ENCODE measurements at regions not wholly inside any gene's neighbourhood (a gene's known extent, or its start where the extent isn't known, plus 50 kb on each side); places are given as distances from the start of the nearest gene placed in this dataset.

DNA sequence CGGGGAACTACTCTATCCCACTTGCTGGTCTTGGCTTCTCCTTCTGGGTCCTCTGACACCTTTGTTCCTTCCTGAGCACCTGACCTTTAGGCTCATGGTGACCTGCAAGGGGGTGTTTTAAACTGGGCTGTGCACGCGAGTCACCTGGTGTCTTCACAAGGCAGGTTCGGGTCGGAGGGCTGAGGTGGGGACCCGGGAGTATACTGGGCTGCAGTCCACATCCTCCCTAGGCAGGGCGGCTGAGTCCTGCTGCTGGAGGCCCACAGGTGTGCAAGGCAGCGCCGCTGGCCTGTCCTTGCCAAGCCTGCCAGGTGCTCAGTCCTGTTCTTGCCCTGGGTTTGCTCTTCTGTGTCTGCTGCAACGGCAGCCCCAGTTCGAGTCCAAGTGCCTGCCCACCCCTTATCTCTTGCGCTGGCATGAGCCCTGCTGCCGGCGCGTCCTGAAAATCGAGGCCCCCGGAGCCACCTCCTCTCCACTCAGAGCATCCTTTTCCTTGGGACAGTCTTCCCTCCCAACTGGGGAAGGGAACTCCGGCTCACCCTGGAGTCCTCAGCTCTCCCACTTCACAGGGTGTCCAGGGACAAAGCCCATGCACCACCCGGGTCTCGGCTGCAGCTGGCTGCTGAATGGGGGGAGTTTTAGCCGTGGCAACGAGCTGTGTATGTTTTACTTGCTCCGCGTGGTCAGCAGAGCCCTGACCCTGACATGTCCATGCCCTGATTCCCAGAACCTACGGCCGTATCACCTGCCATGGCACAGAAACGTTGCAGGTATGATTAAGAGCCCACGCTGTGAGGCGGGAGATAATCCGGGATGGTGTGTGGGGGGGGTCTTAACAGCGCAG lies 193.5 kb downstream of the TEX29 start:
- TF ChIP-seq, protein P1, sequence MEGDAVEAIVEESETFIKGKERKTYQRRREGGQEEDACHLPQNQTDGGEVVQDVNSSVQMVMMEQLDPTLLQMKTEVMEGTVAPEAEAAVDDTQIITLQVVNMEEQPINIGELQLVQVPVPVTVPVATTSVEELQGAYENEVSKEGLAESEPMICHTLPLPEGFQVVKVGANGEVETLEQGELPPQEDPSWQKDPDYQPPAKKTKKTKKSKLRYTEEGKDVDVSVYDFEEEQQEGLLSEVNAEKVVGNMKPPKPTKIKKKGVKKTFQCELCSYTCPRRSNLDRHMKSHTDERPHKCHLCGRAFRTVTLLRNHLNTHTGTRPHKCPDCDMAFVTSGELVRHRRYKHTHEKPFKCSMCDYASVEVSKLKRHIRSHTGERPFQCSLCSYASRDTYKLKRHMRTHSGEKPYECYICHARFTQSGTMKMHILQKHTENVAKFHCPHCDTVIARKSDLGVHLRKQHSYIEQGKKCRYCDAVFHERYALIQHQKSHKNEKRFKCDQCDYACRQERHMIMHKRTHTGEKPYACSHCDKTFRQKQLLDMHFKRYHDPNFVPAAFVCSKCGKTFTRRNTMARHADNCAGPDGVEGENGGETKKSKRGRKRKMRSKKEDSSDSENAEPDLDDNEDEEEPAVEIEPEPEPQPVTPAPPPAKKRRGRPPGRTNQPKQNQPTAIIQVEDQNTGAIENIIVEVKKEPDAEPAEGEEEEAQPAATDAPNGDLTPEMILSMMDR (conservative IDR thresholded peaks at IDR 0.05; ENCODE audit: control insufficient read depth, insufficient read depth, low read depth, low read length): no peak
- no peak for DNase-seq (ENCODE audit: low read depth)
- H3K4me3 ChIP-seq (ENCODE audit: control insufficient read depth, low read depth, low read length): no peak overlapping the region

DNA sequence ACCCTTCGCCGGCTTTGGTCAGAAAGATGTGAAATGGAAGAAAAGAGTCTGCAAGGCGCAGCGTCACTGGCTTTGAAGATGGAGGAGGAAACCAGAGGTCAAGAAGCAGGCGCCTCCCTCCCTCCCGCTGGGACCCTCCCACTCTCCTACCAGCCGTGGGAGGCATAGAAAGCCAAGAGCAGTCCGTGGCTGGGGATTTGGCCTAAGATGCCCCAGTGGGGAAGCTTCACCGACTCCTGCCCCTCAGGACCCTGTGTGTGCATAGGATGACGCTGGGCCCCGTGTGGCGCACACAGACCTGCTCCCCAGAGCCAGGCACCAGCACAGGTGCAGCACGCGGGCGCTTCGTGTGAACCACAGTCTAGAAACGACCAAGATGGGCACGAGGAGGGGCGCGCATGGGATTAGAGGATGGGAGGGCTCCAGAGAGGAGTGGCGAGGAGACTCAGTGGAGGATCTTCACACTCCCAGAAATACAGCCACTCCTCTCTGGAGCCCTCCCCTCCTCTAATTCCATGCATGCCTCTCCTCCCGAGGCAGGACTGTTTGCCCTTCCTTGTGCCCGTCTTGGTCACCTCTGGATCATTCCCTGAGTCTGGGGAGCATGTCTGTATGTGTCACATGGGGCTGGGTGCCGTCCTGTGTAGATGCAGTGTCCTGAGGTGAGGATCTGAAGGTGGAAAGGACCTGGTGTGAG lies 194.3 kb downstream of the TEX29 start:
- TF ChIP-seq, protein P1 (conservative IDR thresholded peaks at IDR 0.05; ENCODE audit: control insufficient read depth, insufficient read depth, low read depth, low read length): no peak
- no peak overlapping the region for H3K4me3 ChIP-seq (ENCODE audit: control insufficient read depth, low read depth, low read length)
- DNase-seq (ENCODE audit: low read depth): no peak

DNA sequence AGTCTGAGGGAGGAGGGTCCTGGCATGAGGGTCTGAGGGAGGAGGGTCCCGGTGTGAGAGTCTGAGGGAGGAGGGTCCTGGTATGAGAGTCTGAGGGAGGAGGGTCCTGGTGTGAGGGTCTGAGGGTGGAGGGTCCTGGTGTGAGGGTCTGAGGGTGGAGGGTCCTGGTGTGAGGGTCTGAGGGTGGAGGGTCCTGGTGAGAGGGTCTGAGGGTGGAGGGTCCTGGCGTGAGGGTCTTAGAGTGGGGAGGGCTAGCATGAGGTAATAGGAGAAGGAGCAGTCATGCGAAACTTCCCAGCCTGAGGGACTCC lies 194.8 kb downstream of the TEX29 start:
- no peak for DNase-seq (ENCODE audit: low read depth)
- H3K4me3 ChIP-seq (ENCODE audit: control insufficient read depth, low read depth, low read length): no peak overlapping the region
- TF ChIP-seq, protein P1 (conservative IDR thresholded peaks at IDR 0.05; ENCODE audit: control insufficient read depth, insufficient read depth, low read depth, low read length): no peak

DNA sequence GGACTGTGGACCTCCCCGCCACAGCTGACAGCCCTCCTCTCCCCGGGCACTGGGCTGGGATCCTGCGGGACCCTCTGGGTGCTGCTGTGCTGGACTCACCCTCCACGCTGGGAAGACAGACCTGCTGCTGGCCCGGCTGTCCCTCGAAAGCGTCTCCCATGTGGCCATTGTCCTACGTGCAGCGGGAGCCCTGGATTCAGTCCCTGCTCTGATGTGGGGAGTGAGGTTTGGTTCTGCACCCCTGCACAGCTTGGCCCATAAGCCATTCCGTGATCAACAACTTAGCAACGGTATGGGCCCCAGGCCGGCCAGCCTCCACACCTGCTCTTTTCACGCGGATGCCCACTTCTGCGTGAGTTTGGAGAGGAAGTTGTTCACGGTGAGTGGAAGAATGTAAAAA lies 195.2 kb downstream of the TEX29 start:
- DNase-seq (ENCODE audit: low read depth): no peak
- TF ChIP-seq, protein P1 (conservative IDR thresholded peaks at IDR 0.05; ENCODE audit: control insufficient read depth, insufficient read depth, low read depth, low read length): no peak
- H3K4me3 ChIP-seq (ENCODE audit: control insufficient read depth, low read depth, low read length): no peak overlapping the region

DNA sequence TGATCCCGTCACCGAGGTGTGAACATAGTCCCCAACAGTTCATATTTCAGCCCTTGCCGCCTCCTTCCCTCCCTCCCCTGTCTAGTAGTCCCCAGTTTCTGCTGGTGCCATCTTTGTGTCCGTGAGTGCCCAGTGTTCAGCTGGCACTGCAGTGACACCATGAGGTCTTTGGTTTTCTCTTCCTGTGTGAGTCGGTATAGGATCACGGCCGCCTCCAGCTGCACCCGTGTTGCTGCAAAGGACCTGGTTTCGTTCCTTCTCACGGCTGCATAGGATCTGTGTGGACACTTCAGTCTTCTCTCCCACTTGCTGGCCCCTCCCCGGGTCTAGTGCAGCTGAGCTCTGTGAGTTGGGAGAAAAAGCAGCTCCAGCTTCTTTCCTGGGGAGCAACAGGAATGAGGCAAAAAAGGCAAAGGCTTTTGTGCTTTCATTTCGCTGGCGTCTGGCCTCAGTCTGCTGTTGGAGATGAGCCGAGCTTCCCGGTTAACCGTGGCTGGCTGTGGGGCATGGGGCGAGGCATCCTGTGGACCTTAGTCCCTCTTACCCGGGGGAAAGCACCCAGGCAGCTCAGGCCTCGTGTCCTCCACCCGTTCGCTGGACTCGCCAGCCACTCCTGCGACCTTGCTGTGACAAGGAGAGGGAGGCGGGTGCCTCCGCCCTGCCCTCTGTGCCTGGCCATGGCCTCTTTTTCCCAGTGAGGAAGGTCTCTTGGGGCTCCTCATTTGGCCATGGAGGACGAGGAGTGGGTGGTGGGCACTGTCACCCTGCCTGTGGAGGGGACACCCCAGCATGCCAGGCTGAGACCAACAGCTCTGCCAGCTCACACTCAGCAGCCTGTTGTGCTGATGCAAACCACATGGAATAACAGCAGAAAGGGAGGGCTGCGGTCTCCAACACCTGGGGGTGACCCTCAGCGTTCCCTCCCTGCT lies 196.5 kb downstream of the TEX29 start:
- no peak overlapping the region for H3K4me3 ChIP-seq (ENCODE audit: control insufficient read depth, low read depth, low read length)
- DNase-seq (ENCODE audit: low read depth): no peak
- TF ChIP-seq, protein P1 (conservative IDR thresholded peaks at IDR 0.05; ENCODE audit: control insufficient read depth, insufficient read depth, low read depth, low read length): no peak

DNA sequence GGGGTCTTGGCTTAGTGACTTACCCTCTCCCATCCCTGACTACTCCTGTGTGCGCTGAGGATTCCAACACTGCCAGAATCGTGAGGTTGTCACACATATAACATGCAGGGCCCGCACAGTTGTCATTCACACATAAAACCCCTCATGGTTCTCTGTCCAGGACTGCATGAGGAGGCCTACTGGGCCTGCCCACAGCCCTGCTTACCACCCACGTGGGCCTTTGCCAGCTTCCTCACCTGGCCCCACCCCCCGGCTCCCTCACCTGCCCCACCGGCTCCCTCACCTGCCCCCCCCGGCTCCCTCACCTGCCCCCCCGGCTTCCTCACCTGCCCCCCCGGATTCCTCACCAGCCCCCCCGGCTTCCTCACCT lies 197.2 kb downstream of the TEX29 start:
- H3K4me3 ChIP-seq (ENCODE audit: control insufficient read depth, low read depth, low read length): no peak overlapping the region
- no peak for DNase-seq (ENCODE audit: low read depth)
- TF ChIP-seq, protein P1 (conservative IDR thresholded peaks at IDR 0.05; ENCODE audit: control insufficient read depth, insufficient read depth, low read depth, low read length): no peak
